ENCODE measurements at regions not wholly inside any gene's neighbourhood (a gene's known extent, or its start where the extent isn't known, plus 50 kb on each side); places are given as distances from the start of the nearest gene placed in this dataset.

DNA sequence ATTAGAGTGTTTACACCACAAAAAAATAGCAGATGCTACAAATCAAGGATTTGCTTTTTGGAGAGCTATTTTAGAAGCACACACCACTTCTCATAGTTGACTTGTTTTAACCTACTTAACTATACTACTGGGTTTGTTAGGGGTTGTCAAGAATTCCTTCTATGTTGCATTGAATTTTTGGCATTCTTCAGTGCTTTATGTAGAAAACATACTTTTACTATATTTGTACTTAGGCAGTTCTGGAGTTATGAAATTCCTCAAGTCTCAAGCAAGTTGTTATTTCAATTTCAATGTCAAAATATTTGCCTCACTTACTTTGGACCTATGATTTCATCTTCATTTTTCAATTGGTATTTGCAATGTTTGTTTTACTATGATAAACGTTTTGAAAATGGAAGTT, 449.6 kb downstream of the GLUD2 start:
- Histone ChIP-seq H3K9me3 (ENCODE audit: control insufficient read depth, insufficient read depth, low read depth, low read length) (no peaks in the 10 kb centered on the region), H3K4me1 (ENCODE audit: control insufficient read depth, insufficient read depth, low read length) (no peaks in the 10 kb centered on the region), H3K27me3 (ENCODE audit: control insufficient read depth, insufficient read depth, low read length) (no peaks in the 10 kb centered on the region), H3K27ac (ENCODE audit: low read length) (no peak overlapping the region), H3K4me3 (ENCODE audit: low read depth in 2 of 2, low read length in 2 of 2) (no peak overlapping the region), H3K36me3 (ENCODE audit: control insufficient read depth, insufficient read depth, low read length) (no peaks in the 10 kb centered on the region; the same call in 1 of the 2 replicates)
- in situ Hi-C loops (cut with HindIII; ENCODE audit: low pct_unique_long_range_greater_than_20kb, low sequenced_read_pairs) (no loop called here), intact Hi-C loops (cut with micrococcal nuclease; ENCODE audit: unreplicated experiment) (no loop called here)
- BruUV-seq (replicated peaks) = no TSS peak
- no peak for DNase-seq (ENCODE audit: low read depth, low spot score)
- TF ChIP-seq SIN3A (IDR thresholded peaks at IDR 0.05; ENCODE audit: borderline replicate concordance, insufficient read depth, low read depth, low read length) = no peak
- TF ChIP-seq TCF7L2 (IDR thresholded peaks at IDR 0.05; ENCODE audit: low read depth, low read length) = no peak
- POLR2A ChIA-PET = no interaction called here
- CTCF ChIA-PET = no interaction called here
- ATAC-seq = no peak

DNA sequence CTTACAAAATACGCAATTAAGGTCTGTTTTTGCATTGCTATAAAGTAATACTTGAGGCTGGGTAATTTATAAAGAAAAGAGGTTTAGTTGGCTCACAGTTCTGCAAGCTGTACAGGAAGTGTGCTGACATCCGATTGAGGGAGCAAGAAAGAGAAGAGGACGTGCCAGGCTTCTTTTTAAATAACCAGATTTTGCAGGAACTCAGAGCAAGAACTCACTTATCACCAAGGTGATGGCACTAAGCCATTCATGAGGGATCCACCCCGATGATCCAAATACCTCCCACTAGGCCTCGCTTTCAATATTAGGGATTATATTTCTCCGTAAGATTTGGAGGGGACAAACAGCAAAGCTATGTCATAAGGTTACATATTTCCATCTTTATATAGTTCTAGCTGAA, 456.7 kb downstream of the GLUD2 start:
- no peaks in the 10 kb centered on the region; the same call in 1 of the 2 replicates for H3K27me3 ChIP-seq (ENCODE audit: control insufficient read depth, insufficient read depth, low read length)
- ChIA-PET POLR2A (no interaction called here), CTCF (no interaction called here)
- ATAC-seq (no peak), DNase-seq (ENCODE audit: low read depth, low spot score) (no peak)
- intact Hi-C loops (cut with micrococcal nuclease; ENCODE audit: unreplicated experiment) = no loop called here
- H3K4me1 ChIP-seq (ENCODE audit: control insufficient read depth, insufficient read depth, low read length) = no peaks in the 10 kb centered on the region
- no peak overlapping the region for H3K4me3 ChIP-seq (ENCODE audit: low read depth in 2 of 2, low read length in 2 of 2)
- H3K36me3 ChIP-seq (ENCODE audit: control insufficient read depth, insufficient read depth, low read length) = no peaks in the 10 kb centered on the region; the same call in 1 of the 2 replicates
- H3K27ac ChIP-seq (ENCODE audit: low read length) = no peak overlapping the region
- TF ChIP-seq, protein P1, sequence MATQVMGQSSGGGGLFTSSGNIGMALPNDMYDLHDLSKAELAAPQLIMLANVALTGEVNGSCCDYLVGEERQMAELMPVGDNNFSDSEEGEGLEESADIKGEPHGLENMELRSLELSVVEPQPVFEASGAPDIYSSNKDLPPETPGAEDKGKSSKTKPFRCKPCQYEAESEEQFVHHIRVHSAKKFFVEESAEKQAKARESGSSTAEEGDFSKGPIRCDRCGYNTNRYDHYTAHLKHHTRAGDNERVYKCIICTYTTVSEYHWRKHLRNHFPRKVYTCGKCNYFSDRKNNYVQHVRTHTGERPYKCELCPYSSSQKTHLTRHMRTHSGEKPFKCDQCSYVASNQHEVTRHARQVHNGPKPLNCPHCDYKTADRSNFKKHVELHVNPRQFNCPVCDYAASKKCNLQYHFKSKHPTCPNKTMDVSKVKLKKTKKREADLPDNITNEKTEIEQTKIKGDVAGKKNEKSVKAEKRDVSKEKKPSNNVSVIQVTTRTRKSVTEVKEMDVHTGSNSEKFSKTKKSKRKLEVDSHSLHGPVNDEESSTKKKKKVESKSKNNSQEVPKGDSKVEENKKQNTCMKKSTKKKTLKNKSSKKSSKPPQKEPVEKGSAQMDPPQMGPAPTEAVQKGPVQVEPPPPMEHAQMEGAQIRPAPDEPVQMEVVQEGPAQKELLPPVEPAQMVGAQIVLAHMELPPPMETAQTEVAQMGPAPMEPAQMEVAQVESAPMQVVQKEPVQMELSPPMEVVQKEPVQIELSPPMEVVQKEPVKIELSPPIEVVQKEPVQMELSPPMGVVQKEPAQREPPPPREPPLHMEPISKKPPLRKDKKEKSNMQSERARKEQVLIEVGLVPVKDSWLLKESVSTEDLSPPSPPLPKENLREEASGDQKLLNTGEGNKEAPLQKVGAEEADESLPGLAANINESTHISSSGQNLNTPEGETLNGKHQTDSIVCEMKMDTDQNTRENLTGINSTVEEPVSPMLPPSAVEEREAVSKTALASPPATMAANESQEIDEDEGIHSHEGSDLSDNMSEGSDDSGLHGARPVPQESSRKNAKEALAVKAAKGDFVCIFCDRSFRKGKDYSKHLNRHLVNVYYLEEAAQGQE (IDR thresholded peaks at IDR 0.05; ENCODE audit: insufficient read depth in 1 of 2, low read depth in 2 of 2, low read length in 1 of 2) = no peak
- TF ChIP-seq POLR2AphosphoS5 (IDR thresholded peaks at IDR 0.05; ENCODE audit: low read depth, low read length) (no peak), TCF7L2 (IDR thresholded peaks at IDR 0.05; ENCODE audit: low read depth, low read length) (no peak), CTCF (IDR thresholded peaks at IDR 0.05) (no peak), SIN3A (IDR thresholded peaks at IDR 0.05; ENCODE audit: borderline replicate concordance, insufficient read depth, low read depth, low read length) (no peak)
- no peaks in the 10 kb centered on the region for H3K9me3 ChIP-seq (ENCODE audit: control insufficient read depth, insufficient read depth, low read depth, low read length)
- in situ Hi-C loops (cut with HindIII; ENCODE audit: low pct_unique_long_range_greater_than_20kb, low sequenced_read_pairs) = no loop called here
- BruUV-seq (replicated peaks) = no TSS peak

- H3K4me3 ChIP-seq (ENCODE audit: low read depth in 2 of 2, low read length in 2 of 2) = no peak overlapping the region
- 0 out of 2 replicates have a peak, but pooled peaks cover 4% of the 10 kb centered on the region for H3K9me3 ChIP-seq (ENCODE audit: control insufficient read depth, insufficient read depth, low read depth, low read length)
- no peak for ATAC-seq
- no peak overlapping the region for H3K27ac ChIP-seq (ENCODE audit: low read length)
- no peak for TF ChIP-seq POLR2AphosphoS5 (IDR thresholded peaks at IDR 0.05; ENCODE audit: low read depth, low read length)
- TF ChIP-seq, protein P1 (IDR thresholded peaks at IDR 0.05; ENCODE audit: insufficient read depth in 1 of 2, low read depth in 2 of 2, low read length in 1 of 2) = no peak
- no peak for DNase-seq (ENCODE audit: low read depth, low spot score)
- no peaks in the 10 kb centered on the region for H3K4me1 ChIP-seq (ENCODE audit: control insufficient read depth, insufficient read depth, low read length)
- H3K27me3 ChIP-seq (ENCODE audit: control insufficient read depth, insufficient read depth, low read length) = no peaks in the 10 kb centered on the region
- POLR2A ChIA-PET = no interaction called here
- CTCF ChIA-PET = no interaction called here
- in situ Hi-C loops (cut with HindIII; ENCODE audit: low pct_unique_long_range_greater_than_20kb, low sequenced_read_pairs) (no loop called here), intact Hi-C loops (cut with micrococcal nuclease; ENCODE audit: unreplicated experiment) (no loop called here)
- BruUV-seq (replicated peaks) = no TSS peak
- H3K36me3 ChIP-seq (ENCODE audit: control insufficient read depth, insufficient read depth, low read length) = no peaks in the 10 kb centered on the region
Measured at GRCh38 chrX:121546317-121546716, 498.9 kb downstream of the GLUD2 start.

Measured in Panc1 (cell line).